ENCODE measurements at regions not wholly inside any gene's neighbourhood (a gene's known extent, or its start where the extent isn't known, plus 50 kb on each side); places are given as distances from the start of the nearest gene placed in this dataset.

GRCh38 chr9:19927560-19927959 is 138.7 kb upstream of the SLC24A2 start:
- no peak for ATAC-seq
- peaks cover 0 to 2% (median 0%) of the 10 kb centered on the region in 3 donors for H3K27me3 ChIP-seq (ENCODE audit: insufficient read depth in 3 of 3, low read length in 2 of 3)
- TF ChIP-seq CTCF (IDR thresholded peaks at IDR 0.05), result no peak
- no peak overlapping the region for H3K4me3 ChIP-seq
- no peak for DNase-seq
- 89 to 96% (median 95%) methylated on average over 6 of the region's 6 CpGs for WGBS, 3 donors
- intact Hi-C loops (cut with DNase I), result loop anchor here (2.0 to 5.0 kb wide), 4 partner anchors 425 to 1185 kb away; no protein-coding TSS in a partner anchor
- no peak overlapping the region for H3K27ac ChIP-seq
- H3K9me3 ChIP-seq, result no peaks in the 10 kb centered on the region
- no peaks in the 10 kb centered on the region for H3K36me3 ChIP-seq (ENCODE audit: insufficient read depth in 1 of 2, low read depth in 1 of 2)
- no peaks in the 10 kb centered on the region for H3K4me1 ChIP-seq

GRCh38 chr9:19926774-19927173 is 137.9 kb upstream of the SLC24A2 start:
- Histone ChIP-seq H3K27me3 (ENCODE audit: insufficient read depth in 3 of 3, low read length in 2 of 3) (peaks cover 0 to 2% (median 0%) of the 10 kb centered on the region in 3 donors), H3K27ac (no peak overlapping the region), H3K9me3 (no peaks in the 10 kb centered on the region), H3K4me3 (no peak overlapping the region), H3K4me1 (no peaks in the 10 kb centered on the region), H3K36me3 (ENCODE audit: insufficient read depth in 1 of 2, low read depth in 1 of 2) (no peaks in the 10 kb centered on the region)
- no peak for TF ChIP-seq CTCF (IDR thresholded peaks at IDR 0.05)
- 52 to 67% (median 55%) methylated on average over 7 of the region's 7 CpGs for WGBS, 3 donors
- ATAC-seq (no peak), DNase-seq (no peak)
- intact Hi-C loops (cut with DNase I), result loop anchor here (2.0 to 5.0 kb wide), 4 partner anchors 426 to 1186 kb away; no protein-coding TSS in a partner anchor

GRCh38 chr9:19925674-19926503 is 137.1 kb upstream of the SLC24A2 start:
- peak; percentile 52 to 71 for DNase-seq
- WGBS, 3 donors, result 0 to 1% (median 1%) methylated on average over 20 of the region's 20 CpGs
- H3K27ac ChIP-seq, result no peak overlapping the region
- ATAC-seq, result peak; percentile 85 to 98 (median 94)
- intact Hi-C loops (cut with DNase I), result loop anchor here (2.0 to 5.0 kb wide), 4 partner anchors 426 to 1186 kb away; no protein-coding TSS in a partner anchor
- peak; percentile 97 for TF ChIP-seq CTCF (IDR thresholded peaks at IDR 0.05)
- no peaks in the 10 kb centered on the region for H3K9me3 ChIP-seq
- H3K4me3 ChIP-seq, result peak overlapping the region; percentile 60
- H3K36me3 ChIP-seq (ENCODE audit: insufficient read depth in 1 of 2, low read depth in 1 of 2), result no peaks in the 10 kb centered on the region
- H3K4me1 ChIP-seq, result no peaks in the 10 kb centered on the region
- peaks cover 0 to 2% (median 0%) of the 10 kb centered on the region in 3 donors for H3K27me3 ChIP-seq (ENCODE audit: insufficient read depth in 3 of 3, low read length in 2 of 3)

GRCh38 chr9:19924080-19924479 is 135.2 kb upstream of the SLC24A2 start:
- ATAC-seq, result no peak
- Histone ChIP-seq H3K27ac (no peak overlapping the region), H3K4me1 (no peaks in the 10 kb centered on the region), H3K9me3 (no peaks in the 10 kb centered on the region), H3K27me3 (ENCODE audit: insufficient read depth in 3 of 3, low read length in 2 of 3) (peaks cover 0 to 2% (median 0%) of the 10 kb centered on the region in 3 donors), H3K4me3 (no peak overlapping the region), H3K36me3 (ENCODE audit: insufficient read depth in 1 of 2, low read depth in 1 of 2) (no peaks in the 10 kb centered on the region)
- TF ChIP-seq CTCF (IDR thresholded peaks at IDR 0.05), result no peak
- intact Hi-C loops (cut with DNase I), result no loop called here
- DNase-seq, result no peak
- WGBS, 3 donors, result 70 to 91% (median 77%) methylated on average over 2 of the region's 2 CpGs

All from psoas muscle (tissue), 7 donors.